ENCODE measurements at regions not wholly inside any gene's neighbourhood (a gene's known extent, or its start where the extent isn't known, plus 50 kb on each side); places are given as distances from the start of the nearest gene placed in this dataset.

GRCh38 chr5:89981878-89982773 is 427.4 kb downstream of the CETN3 start:
- DNase-seq, result no peak

DNA sequence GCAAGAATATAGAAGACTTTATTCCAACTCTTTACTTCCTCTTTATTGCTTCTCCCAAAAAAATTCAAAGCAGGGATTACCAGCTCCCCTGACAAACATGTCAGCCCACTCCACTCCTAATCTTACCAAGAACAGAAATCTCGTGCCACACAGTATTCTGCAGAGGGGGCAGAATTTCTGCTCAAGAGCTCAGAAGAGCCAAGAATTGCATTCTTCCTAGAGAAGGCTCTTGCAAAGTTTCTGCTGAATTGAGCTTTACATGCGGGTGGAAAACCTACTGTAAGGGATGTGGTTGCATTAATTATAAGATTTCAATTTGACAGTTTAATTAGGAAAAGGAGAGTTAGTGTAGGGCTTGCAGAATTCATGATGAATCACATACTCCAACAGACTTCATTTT is 428.5 kb downstream of the CETN3 start:
- no peak for DNase-seq

GRCh38 chr5:89973516-89973915 is 436.0 kb downstream of the CETN3 start:
- no peak for DNase-seq

DNA sequence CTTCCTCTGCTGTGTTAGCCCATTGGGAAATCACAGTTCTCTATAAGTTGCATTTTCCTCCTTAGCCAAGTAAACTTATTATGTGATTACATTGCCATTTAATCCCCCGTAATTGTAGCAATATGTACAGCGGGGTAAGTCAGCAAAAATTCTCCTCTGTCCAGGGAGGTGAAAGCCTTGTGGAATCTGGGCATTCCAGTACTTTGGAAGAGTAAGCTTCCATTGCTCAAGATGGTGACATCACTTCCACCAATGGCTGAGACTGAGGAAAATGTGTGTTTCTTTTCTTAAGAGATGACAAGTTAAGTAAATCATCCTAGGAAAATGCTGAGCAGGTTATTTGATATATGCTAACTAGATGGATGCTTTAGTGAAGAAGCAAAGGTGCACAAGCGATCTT is 436.7 kb downstream of the CETN3 start:
- DNase-seq, result no peak

DNA sequence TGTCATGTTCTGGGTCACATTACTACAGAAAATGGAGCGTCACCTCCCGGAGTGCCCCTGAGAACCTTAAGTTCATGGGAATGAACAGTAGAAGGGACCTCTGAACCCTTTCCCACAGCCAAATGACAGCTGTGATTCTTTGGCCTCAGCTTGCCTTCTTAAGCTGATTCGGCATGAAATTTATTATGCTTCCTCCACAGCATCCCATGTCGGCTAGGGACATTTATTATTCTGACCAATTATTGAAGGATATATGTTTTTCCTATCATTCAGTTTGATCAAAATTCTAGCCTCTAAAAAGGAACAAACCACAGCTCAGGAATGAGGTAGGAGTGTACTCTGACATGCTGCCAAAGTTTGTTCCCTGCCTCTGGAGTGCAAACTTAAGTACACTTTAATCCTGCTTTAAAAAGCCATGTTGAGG is 440.6 kb downstream of the CETN3 start:
- no peak for DNase-seq

DNA sequence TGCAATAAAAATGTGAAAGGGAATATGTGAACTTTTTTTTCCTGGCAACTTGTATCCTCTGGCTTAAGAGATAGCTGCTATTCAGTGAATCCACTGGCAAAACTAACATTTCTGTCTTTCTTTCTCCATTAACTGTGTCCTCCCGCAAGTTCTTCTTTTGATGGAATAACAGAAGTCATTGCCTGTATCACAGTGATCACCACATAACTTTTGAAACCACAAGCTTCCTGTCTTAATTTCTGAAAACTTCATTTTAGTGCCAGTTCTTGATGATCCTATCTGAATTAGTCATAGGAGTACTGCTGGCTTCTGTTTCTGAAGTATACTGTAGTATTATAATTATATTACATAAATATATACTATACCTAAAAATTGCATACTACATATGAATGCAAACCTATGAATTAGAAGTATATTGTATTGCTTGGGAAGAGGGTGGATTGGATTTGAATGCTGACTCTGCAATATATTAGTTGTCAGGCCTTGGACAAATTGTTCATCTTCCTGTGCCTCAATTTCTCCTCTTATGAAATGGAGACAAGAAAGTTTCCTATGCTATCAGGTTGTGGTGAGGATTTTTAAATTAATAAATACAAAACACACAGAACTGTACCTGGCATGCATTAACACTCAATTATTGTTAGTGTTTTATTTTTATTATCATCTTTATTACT is 441.6 kb downstream of the CETN3 start:
- no peak for DNase-seq

GRCh38 chr5:89956838-89957237 is 452.7 kb downstream of the CETN3 start:
- no peak for DNase-seq

DNA sequence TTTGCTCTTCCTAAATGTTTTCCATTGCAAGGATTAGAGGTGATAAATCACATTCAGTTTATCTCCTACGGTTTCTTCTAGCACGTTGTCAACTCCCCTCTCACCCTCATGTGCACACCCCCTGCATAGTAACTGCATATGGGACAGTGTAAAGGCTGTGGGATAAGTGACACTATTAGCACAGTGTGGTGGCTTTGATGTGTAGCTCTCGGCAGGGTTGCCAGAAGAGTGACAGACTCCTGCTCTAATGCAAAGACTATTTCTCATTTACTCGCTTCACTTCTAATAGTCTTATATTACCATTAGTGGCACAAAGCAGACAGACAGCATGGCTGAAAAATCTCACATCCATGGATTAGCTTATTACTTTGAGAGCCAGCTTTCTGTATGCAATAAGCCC is 454.6 kb downstream of the CETN3 start:
- DNase-seq, result no peak

- no peak for DNase-seq
These were observed 457.7 kb downstream of the CETN3 start for GRCh38 chr5:89951876-89952275.

DNA sequence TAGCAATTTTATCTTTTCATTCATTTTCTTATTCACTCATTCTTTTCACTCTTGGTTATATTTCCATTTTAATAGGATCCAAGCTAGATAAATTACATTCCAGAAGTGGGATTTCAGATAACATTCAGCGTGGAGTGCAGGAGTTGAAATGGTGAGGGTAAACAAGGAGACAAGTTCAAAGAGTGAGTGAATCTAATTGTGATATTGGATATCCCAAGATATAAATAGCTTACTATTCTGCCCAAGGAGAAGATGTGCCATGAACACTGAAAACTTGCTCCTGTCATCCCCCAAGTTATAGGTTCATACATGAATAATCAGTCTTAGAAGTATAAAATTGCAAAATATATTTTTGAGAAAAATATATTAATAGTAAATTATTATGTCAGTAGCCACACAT is 459.3 kb downstream of the CETN3 start:
- DNase-seq, result no peak

GRCh38 chr5:89948977-89949376 is 460.6 kb downstream of the CETN3 start:
- no peak for DNase-seq

DNA sequence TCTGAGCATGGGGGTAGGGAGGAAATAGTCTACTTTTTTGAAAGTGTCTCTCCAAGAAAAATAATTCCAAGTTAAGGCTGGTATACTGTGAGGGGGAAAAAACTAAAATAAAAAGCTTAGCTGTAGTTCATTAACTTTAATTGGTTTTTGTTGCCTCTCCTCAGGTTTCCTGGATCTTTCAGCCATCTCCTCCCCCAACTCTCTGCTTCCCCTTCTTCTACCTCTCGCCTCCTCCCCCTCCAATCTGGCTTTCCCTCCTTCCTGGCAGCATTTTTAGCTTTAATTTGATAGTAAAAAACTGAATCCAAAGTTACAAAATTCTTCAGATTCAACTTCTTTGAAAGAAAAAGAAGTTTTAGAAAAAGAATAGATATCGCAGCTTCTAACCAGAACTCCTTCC is 462.6 kb downstream of the CETN3 start:
- DNase-seq, result no peak

DNA sequence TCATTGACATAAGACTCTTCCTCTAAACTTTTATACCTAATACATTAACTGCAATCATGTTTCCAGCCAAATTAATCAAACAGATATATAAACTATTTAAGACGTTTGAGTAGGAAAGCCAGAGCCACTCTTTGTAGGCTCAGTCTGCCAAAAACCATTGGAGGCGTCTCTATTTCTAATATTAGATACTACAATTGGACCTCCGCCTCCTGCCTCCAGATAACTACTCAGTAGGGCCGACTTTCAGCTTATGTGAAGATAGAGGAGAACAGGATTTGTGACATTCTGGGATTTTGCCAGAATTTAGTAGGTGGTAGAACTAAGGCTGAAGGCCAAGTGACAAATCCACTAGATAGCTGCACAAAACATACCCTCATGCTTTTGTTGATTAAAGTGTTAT is 463.0 kb downstream of the CETN3 start:
- DNase-seq, result no peak

GRCh38 chr5:89942171-89942570 is 467.4 kb downstream of the CETN3 start:
- DNase-seq, result no peak

DNA sequence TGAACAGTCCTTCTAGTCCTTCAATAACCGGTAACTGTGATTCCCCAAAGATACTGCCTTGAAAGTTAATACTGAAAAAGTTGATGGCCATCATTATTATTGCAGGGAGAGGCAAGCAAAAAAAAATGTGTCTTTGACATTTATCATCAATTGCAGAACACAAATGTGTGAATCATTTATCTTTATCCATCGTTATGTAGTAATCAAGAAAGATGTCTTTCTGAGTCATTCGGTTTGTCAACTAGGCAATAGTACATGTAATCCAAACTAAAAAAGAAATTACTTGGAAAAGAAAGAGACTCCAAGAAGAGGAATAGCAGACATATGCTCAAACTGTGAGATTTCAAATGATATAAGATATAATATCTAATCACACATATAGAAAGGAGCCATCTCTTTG is 473.0 kb downstream of the CETN3 start:
- no peak for DNase-seq

DNA sequence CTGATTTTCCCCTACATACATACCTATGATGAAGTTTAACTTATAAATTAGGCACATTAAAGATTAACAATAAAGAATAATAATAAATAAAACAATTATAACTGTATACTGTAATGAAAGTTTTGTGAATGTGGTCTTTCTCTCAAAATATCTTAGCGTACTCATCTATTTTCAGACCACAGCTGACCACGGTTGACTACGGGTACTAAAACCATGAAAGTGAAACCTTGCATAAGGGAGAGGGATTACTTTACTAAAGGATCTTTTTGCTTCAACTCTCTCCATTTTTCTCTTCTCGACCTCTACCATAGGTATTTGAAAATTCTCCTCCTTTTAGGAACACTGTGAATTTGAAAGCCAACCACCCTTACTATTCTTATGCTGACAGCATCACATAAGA is 475.5 kb downstream of the CETN3 start:
- no peak for DNase-seq

GRCh38 chr5:89932771-89933181 is 476.8 kb downstream of the CETN3 start:
- no peak for DNase-seq

- no peak for DNase-seq
These were observed 478.8 kb downstream of the CETN3 start for GRCh38 chr5:89930591-89931392.

DNA sequence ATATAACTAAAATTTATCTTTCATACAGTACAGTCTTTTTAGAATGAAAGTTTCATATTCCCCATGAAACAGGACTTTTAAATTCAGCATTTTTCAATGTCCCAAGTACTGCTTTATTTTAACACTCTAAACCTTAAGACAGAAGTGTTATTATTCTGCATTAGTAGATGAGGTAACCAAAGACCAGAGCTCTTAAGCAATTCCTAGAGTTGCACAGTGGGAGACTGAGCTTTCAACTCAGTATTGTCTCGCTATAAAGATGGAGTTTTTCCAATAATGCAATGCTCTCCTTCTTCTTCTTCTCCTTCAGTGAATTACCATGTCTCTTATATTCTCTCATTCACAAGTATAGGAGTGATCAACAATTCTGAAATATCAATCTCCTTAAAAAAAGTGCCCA is 479.7 kb downstream of the CETN3 start:
- DNase-seq, result no peak

DNA sequence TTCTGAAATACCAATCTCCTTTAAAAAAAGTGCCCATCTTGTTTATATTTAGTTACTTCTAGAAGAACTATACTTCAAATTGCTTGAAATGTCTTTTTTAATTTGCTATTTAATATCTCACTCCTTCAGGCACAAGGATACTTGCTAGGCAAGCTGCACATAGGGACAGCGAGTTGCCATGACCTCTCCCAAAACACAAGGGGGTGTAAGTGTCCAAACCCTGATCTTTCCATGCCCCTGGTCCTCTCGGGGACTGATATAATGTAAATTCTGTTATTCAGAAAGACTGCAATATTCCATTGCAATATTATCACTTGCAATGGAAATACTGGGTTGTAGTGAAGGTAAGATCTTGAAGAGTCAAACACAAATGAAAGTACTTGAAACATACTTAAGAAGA is 480.4 kb downstream of the CETN3 start:
- DNase-seq, result no peak

DNA sequence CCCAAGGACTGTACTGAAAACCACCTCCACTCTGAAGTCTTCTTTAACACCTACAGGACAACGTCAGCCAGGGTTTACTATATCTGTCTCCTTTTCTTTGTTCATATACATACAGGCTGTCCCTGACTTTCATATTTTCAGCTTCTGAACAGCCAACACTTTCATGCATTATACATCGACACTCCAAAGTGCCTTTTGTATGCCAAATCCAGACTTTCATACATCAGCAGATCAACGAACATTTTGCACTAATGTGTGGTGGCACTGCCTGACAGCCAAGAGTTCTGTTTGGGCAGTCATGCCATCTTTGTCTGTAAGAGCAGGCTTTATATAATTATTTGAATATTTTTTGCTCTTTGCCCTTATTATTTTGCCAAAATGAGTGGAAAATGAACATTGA is 487.4 kb downstream of the CETN3 start:
- DNase-seq, result no peak

DNA sequence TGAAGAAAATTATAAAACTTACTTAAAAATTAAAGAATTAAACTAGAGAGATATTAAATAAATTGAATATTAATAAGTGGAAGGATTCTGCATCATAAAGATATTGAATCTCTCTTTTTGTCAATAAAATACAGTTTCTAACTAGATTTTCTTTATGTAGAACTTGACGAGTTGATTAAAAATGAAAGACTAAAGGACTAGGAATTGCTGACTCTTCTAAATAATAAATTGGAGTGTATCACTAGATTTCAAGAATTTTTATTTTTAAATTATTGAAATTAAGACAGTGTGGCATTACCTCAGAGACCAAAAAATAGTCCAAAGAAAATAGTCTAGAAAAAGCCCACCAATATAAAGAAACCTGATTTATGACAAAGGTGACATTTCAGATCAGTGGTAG is 492.4 kb downstream of the CETN3 start:
- DNase-seq, result no peak

- no peak for DNase-seq
These were observed 493.4 kb downstream of the CETN3 start for GRCh38 chr5:89916131-89916530.

- no peak for DNase-seq
These were observed 500.7 kb downstream of the CETN3 start for GRCh38 chr5:89908876-89909275.

Measured in NCI-H1105 treated with DMSO at 0.1 percent for 48 hours (cell line).